ENCODE measurements at regions not wholly inside any gene's neighbourhood (a gene's known extent, or its start where the extent isn't known, plus 50 kb on each side); places are given as distances from the start of the nearest gene placed in this dataset.

DNA sequence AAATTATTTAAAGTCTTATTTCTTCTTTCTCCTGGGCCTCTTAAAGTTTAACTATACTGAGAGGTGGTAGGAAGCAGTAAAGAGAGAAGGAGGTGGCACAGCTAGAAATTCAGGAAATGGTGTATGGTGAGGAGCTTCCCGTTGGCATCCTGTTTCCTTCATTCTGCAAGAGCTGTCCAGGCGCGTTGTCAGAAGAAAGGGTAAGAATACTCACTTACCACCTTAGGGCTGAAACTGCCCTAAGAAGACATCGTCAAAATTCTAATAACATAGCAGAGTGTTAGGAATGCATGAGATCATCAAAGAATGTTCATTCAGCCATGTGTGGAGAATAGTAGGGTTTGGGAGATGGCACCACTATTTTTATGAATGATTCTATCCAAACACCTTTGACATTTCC, 699.6 kb downstream of the MCTP2 start:
- TF ChIP-seq CTCF (optimal IDR thresholded peaks at IDR 0.05 in 1 of 3, IDR thresholded peaks at IDR 0.05 in 1 of 3, conservative IDR thresholded peaks at IDR 0.05 in 1 of 3; ENCODE audit: extremely low read depth in 1 of 3, insufficient read depth in 2 of 3, low read length in 3 of 3) (no peak), EZH2 (IDR thresholded peaks at IDR 0.05; ENCODE audit: low read length) (no peak)

Measured in keratinocyte (primary cell).